Loucy (cell line): ENCODE measurements at regions not wholly inside any gene's neighbourhood (a gene's known extent, or its start where the extent isn't known, plus 50 kb on each side); places are given as distances from the start of the nearest gene placed in this dataset.

Experiments
- CTCF ChIP-seq: fragments of 200-600 bp; sonication (generic); conservative IDR thresholded peaks from 2 replicates; pipeline ENCODE4 v1.5.1; 2014; ENCODE audit warnings: mild to moderate bottlenecking, antibody characterized with exemption, low read length
- EZH2phosphoT487 ChIP-seq: fragments of 200-600 bp; IDR thresholded peaks from 2 replicates; pipeline ENCODE4 v1.6.1; 2018; ENCODE audit warnings: antibody characterized with exemption, mild to moderate bottlenecking, moderate library complexity, borderline replicate concordance

DNA sequence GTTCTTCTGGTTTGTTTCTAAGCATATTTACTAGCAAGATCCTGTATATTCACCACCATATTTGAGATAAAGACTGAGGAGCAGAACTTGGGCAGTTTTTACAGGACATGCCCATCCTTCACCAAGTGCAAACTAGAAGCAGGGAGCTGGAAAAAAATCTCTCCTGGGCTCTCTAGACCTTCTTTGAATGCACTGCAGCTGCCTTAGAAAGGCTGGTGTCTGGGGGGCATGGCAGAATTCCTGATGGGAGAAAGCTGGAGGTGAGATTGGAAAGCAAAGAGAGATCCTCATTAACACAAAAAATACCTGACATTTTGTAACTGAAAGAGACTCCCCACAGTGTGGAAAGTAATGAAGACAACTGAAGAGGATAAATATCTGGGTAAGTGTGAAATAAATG is 1612.1 kb downstream of the OLFM4 start:
- TF ChIP-seq CTCF (no peak), EZH2phosphoT487 (no peak)
